ENCODE measurements at regions not wholly inside any gene's neighbourhood (a gene's known extent, or its start where the extent isn't known, plus 50 kb on each side); places are given as distances from the start of the nearest gene placed in this dataset.

DNA sequence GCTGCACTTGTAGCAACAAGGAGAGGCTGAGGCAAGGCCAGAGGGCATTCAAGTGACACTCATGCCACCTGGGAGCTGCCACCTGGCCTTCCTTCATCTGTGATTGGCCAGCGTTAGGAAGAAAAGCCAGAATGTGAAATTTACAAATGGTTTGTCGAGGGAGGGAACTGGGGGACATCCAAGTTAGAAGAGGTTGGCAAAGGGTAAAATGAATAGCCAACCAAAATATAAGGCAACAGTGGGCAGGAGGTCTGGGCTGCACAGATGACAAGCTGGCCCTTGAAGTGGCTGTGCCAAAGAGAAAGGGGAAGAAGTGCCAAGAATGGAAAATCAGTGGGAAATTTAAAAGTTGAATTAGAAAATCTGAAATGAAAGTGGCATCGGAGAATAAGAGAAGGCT, 221.4 kb downstream of the C11orf91 start:
- TF ChIP-seq EZH2phosphoT487 (conservative IDR thresholded peaks at IDR 0.05; ENCODE audit: low read length) = no peak
- TF ChIP-seq, protein P1, sequence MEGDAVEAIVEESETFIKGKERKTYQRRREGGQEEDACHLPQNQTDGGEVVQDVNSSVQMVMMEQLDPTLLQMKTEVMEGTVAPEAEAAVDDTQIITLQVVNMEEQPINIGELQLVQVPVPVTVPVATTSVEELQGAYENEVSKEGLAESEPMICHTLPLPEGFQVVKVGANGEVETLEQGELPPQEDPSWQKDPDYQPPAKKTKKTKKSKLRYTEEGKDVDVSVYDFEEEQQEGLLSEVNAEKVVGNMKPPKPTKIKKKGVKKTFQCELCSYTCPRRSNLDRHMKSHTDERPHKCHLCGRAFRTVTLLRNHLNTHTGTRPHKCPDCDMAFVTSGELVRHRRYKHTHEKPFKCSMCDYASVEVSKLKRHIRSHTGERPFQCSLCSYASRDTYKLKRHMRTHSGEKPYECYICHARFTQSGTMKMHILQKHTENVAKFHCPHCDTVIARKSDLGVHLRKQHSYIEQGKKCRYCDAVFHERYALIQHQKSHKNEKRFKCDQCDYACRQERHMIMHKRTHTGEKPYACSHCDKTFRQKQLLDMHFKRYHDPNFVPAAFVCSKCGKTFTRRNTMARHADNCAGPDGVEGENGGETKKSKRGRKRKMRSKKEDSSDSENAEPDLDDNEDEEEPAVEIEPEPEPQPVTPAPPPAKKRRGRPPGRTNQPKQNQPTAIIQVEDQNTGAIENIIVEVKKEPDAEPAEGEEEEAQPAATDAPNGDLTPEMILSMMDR (IDR thresholded peaks at IDR 0.05; ENCODE audit: insufficient read depth, low read length, poor library complexity, severe bottlenecking) = no peak
